Stimulated activated CD4-positive, alpha-beta T cell treated with anti-CD3 and anti-CD28 coated beads, TNF-alpha, amount 100 ng/mL, for 1 hour (primary cell): ENCODE measurements at regions not wholly inside any gene's neighbourhood (a gene's known extent, or its start where the extent isn't known, plus 50 kb on each side); places are given as distances from the start of the nearest gene placed in this dataset.
A peak's percentile ranks its signal among the peaks of the same experiment; 100 is the strongest.
"Not testable (repeated sequence)": the region's sequence is repeated elsewhere in the genome, so short reads cannot be mapped to it uniquely, and the experiment has no call there.

ENCODE experiments used
- DNase-seq, 3 donors: peaks; one replicate each; pipeline ENCODE4 v3.0.0-alpha.2; 2020; ENCODE audit warnings: low read depth in 3 of 3, low spot score in 1 of 3

GRCh38 chr6:105882121-105882803 lies 203.9 kb upstream of the PRDM1 start:
- no peak for DNase-seq

DNA sequence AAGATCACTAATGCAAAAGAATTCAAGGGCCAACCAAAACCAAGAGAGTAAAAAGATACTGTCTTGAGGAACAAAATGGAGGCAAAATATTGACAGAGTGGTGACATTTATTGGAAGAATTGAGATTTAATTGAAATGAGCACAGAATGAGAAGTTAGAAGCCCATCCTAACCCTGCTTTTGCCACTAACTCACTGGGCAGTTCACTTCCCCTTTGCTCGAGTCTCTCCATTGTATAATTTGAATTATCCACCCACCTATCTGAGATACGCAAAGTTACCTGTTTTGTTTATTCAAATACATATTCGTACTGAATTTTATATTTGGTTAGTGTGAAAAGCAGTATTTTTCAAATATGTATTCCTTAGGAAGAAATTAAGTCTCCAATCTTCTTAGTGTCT lies 204.5 kb upstream of the PRDM1 start:
- no peak for DNase-seq

DNA sequence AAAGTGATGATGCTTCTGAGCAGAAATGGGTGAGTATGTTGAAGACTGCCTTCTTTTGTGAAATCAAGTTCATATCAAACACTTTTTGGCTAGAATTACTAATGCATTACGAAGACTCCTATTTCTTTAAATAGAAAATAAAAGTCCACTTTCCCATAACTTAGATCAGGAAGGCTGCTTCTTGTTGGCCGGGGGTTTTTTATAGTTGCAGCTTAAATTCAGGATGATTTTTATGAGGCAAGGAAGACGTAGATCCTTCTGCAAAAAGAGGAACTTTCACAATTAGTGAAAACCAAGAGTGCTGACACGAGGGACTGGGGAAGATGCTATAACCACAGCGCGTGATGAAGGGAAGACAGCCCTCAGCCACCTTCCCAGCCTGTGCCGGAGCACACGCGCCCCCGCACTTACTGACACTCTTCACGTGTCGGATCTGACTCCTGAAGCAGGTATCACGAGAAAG lies 206.1 kb upstream of the PRDM1 start:
- peak in 1 of 3 donors; percentile 3 for DNase-seq

GRCh38 chr6:105879146-105879545 lies 207.0 kb upstream of the PRDM1 start:
- no peak for DNase-seq

- DNase-seq: no peak
Measured at GRCh38 chr6:105875974-105876640, 210.0 kb upstream of the PRDM1 start.

DNA sequence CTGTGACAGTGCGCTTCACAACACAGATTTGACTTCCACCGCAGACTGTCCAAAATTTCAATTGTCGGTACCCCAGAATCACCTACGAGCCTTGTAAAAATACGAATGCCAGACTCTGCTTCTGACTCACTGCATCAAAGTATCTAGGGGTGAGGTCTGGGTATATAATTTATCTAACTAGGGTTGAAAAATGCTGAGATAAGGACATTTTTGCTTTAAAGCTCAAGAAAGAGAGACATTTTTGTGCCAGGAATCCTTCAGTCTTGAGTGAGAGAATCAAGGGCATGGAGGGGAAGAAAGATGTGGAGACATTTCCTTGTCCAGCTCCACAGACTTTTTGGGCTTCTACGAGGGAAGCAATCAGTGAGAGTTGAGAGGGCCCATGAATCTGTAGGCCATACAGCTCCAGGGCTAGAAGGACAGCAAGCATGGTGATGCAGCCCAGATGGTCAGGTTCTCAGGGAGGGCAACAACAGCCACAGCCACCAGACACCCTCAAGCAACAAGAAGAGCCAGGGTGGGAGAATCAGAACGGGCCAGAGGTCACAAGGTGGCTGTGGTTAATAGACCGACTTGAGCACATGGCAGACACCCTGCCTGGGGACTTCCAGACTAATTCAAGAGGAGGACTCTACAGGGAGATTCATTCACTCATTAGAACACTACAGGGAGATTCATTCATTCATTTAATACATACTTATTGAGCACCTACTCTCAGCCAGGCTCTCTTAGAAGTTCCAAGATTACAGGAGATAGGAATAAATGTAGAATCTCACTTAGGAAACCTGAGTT lies 211.1 kb upstream of the PRDM1 start:
- DNase-seq: no peak

GRCh38 chr6:105873799-105874198 lies 212.3 kb upstream of the PRDM1 start:
- no peak for DNase-seq

- no peak for DNase-seq
Measured at GRCh38 chr6:105873211-105873704, 212.9 kb upstream of the PRDM1 start.

DNA sequence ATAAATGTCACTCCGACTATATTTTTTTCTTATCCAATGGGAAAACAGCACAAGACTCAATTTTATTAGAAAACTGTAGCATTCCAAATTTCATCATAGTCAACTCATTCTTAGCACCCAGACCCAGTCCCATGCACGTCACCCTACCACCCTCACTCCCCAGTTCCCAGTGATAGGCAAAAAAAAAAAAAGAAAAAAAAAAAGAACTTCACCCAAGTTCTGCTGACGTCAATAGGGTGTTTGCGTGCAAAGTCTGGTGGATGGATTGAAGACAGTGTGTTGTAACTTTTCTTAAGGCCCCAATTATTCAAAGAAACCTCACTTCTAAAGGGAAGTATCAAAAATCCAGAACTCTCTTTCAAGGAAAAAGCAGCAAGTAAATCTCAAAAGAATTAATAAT lies 213.9 kb upstream of the PRDM1 start:
- DNase-seq: no peak

GRCh38 chr6:105871542-105871941 lies 214.6 kb upstream of the PRDM1 start:
- DNase-seq: no peak

- no peak for DNase-seq
Measured at GRCh38 chr6:105869835-105870440, 216.2 kb upstream of the PRDM1 start.

GRCh38 chr6:105868823-105869460 lies 217.2 kb upstream of the PRDM1 start:
- no peak for DNase-seq

- no peak for DNase-seq
Measured at GRCh38 chr6:105867821-105868220, 218.3 kb upstream of the PRDM1 start.

DNA sequence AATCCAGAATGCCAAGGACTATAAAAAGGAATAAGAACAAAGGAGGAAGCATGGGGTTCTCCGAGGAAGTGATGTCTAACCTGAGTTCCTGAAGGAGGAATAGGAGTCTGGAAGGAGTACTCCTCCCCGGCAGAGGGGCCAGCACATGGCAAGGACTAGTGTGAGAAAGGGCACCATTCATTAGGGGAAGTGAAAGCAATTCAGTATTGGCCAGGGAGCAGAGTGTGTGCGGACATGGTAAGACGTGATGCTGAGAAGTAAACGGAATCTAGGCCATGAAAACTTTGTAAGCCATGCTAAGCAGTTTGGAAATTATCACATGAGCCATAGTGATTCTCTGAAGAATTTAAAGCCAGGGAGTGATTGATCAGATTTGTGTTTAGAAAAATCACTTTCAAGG lies 218.9 kb upstream of the PRDM1 start:
- DNase-seq: no peak

GRCh38 chr6:105862936-105863607 lies 223.1 kb upstream of the PRDM1 start:
- DNase-seq: no peak

DNA sequence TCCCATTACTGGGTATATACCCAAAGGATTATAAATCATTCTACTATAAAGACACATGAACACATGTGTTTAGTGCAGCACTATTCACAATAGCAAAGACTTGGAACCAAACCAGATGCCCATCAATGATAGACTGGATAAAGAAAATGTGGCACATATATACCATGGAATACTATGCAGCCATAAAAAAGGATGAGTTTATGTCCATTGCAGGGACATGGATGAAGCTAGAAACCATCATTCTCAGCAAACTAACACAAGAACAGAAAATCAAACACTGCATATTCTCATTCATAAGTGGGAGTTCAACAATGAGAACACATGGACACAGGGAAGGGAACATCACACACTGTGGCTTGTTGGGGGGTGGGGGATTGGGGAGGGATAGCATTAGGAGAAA lies 225.2 kb upstream of the PRDM1 start:
- DNase-seq: not testable (repeated sequence)

DNA sequence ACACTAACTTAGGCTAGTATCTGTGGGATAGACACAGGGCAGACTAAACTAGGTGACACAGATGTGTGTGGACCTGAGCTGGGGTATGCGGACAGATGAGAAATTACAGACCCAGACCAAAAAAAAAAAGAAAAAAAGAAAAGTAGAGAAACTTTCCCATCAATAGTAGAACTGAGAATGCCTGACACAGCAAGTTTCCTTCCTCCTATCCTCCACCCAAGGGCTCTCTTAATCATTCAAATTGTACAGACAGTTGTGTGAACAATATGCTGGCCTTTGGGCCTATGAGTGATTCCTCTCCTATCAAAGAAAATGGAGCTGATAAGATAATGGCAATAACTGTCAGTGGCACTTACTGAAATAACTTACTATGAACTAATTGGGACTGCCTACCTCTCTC lies 226.7 kb upstream of the PRDM1 start:
- DNase-seq: no peak

GRCh38 chr6:105858639-105859038 lies 227.5 kb upstream of the PRDM1 start:
- not testable (repeated sequence) for DNase-seq

GRCh38 chr6:105855433-105855832 lies 230.7 kb upstream of the PRDM1 start:
- DNase-seq: no peak

GRCh38 chr6:105853979-105854378 lies 232.2 kb upstream of the PRDM1 start:
- DNase-seq: not testable (repeated sequence)
